GM23248 (cell line): ENCODE measurements at regions not wholly inside any gene's neighbourhood (a gene's known extent, or its start where the extent isn't known, plus 50 kb on each side); places are given as distances from the start of the nearest gene placed in this dataset.

Experiments used
- EZH2 ChIP-seq: fragments of 200-600 bp; sonication (generic); IDR thresholded peaks from 2 replicates; pipeline ENCODE4 v1.6.1; 2018; ENCODE audit warnings: antibody characterized with exemption, mild to moderate bottlenecking; ENCODE audit not compliant: insufficient read depth, poor library complexity, severe bottlenecking
- EZH2phosphoT487 ChIP-seq: fragments of 200-600 bp; sonication (generic); IDR thresholded peaks from 2 replicates; pipeline ENCODE4 v1.6.1; 2018; ENCODE audit warnings: antibody characterized with exemption, moderate library complexity, mild to moderate bottlenecking, low read depth; ENCODE audit not compliant: insufficient read depth

GRCh38 chr1:2904191-2904590, 102.7 kb upstream of the TTC34 start:
- TF ChIP-seq EZH2 (no peak), EZH2phosphoT487 (no peak)
